ENCODE measurements at regions not wholly inside any gene's neighbourhood (a gene's known extent, or its start where the extent isn't known, plus 50 kb on each side); places are given as distances from the start of the nearest gene placed in this dataset.

GRCh38 chr5:104734046-104734445 is 1171.5 kb upstream of the NUDT12 start:
- no peak for TF ChIP-seq POLR2A (IDR thresholded peaks at IDR 0.05; ENCODE audit: borderline replicate concordance, extremely low read depth, insufficient read depth, insufficient read length)
- TF ChIP-seq, protein P1, sequence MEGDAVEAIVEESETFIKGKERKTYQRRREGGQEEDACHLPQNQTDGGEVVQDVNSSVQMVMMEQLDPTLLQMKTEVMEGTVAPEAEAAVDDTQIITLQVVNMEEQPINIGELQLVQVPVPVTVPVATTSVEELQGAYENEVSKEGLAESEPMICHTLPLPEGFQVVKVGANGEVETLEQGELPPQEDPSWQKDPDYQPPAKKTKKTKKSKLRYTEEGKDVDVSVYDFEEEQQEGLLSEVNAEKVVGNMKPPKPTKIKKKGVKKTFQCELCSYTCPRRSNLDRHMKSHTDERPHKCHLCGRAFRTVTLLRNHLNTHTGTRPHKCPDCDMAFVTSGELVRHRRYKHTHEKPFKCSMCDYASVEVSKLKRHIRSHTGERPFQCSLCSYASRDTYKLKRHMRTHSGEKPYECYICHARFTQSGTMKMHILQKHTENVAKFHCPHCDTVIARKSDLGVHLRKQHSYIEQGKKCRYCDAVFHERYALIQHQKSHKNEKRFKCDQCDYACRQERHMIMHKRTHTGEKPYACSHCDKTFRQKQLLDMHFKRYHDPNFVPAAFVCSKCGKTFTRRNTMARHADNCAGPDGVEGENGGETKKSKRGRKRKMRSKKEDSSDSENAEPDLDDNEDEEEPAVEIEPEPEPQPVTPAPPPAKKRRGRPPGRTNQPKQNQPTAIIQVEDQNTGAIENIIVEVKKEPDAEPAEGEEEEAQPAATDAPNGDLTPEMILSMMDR (IDR thresholded peaks at IDR 0.05 in 2 of 3, conservative IDR thresholded peaks at IDR 0.05 in 1 of 3; ENCODE audit: borderline replicate concordance in 1 of 3, insufficient read depth in 1 of 3, low read depth in 2 of 3, low read length in 2 of 3), result peak in 2 of 3 experiments; percentile 26; a peak in 2 of 6 replicates
- TF ChIP-seq EZH2 (IDR thresholded peaks at IDR 0.05), result no peak
- no peak for TF ChIP-seq SRF (IDR thresholded peaks at IDR 0.05; ENCODE audit: low read depth)

All from HCT116 (cell line).